ENCODE measurements at regions not wholly inside any gene's neighbourhood (a gene's known extent, or its start where the extent isn't known, plus 50 kb on each side); places are given as distances from the start of the nearest gene placed in this dataset.
"Not testable (repeated sequence)": the region's sequence is repeated elsewhere in the genome, so short reads cannot be mapped to it uniquely, and the experiment has no call there.

- DNase-seq, result no peak
Observed at GRCh38 chr20:17872959-17873358, 95.6 kb downstream of the SNX5 start.

- DNase-seq, result no peak
Observed at GRCh38 chr20:17872434-17872833, 96.2 kb downstream of the SNX5 start.

GRCh38 chr20:17871886-17872285, 96.7 kb downstream of the SNX5 start:
- DNase-seq, result no peak

GRCh38 chr20:17871181-17871580, 97.4 kb downstream of the SNX5 start:
- no peak for DNase-seq

GRCh38 chr20:17870086-17870740, 98.4 kb downstream of the SNX5 start:
- DNase-seq, result no peak

GRCh38 chr20:17869295-17869994, 99.1 kb downstream of the SNX5 start:
- DNase-seq, result no peak

- no peak for DNase-seq
Observed at GRCh38 chr20:17868700-17869231, 99.8 kb downstream of the SNX5 start.

GRCh38 chr20:17868151-17868550, 100.4 kb downstream of the SNX5 start:
- peak; percentile 28 for DNase-seq

GRCh38 chr20:17867131-17867925, 101.3 kb downstream of the SNX5 start:
- no peak for DNase-seq

GRCh38 chr20:17866234-17867001, 102.2 kb downstream of the SNX5 start:
- no peak for DNase-seq

- no peak for DNase-seq
Observed at GRCh38 chr20:17863577-17864292, 104.9 kb downstream of the SNX5 start.

GRCh38 chr20:17863209-17863576, 105.4 kb downstream of the SNX5 start:
- no peak for DNase-seq

- DNase-seq, result no peak
Observed at GRCh38 chr20:17862171-17862570, 106.4 kb downstream of the SNX5 start.

GRCh38 chr20:17861620-17862019, 107.0 kb downstream of the SNX5 start:
- DNase-seq, result not testable (repeated sequence)

- no peak for DNase-seq
Observed at GRCh38 chr20:17860301-17861197, 108.0 kb downstream of the SNX5 start.

- DNase-seq, result no peak
Observed at GRCh38 chr20:17859616-17860232, 108.9 kb downstream of the SNX5 start.

- DNase-seq, result no peak
Observed at GRCh38 chr20:17859002-17859615, 109.5 kb downstream of the SNX5 start.

- no peak for DNase-seq
Observed at GRCh38 chr20:17858450-17859001, 110.1 kb downstream of the SNX5 start.

GRCh38 chr20:17857639-17858449, 110.8 kb downstream of the SNX5 start:
- DNase-seq, result no peak

Measured in fibroblast of skin of right biceps (primary cell).